Breast epithelium (tissue), 3 donors: ENCODE measurements at regions not wholly inside any gene's neighbourhood (a gene's known extent, or its start where the extent isn't known, plus 50 kb on each side); places are given as distances from the start of the nearest gene placed in this dataset.

Experiments used
- CTCF ChIP-seq, 3 donors: fragments of 450-650 bp; IDR thresholded peaks; one replicate each; pipeline ENCODE4 v1.5.1; 2016 to 2017; ENCODE audit warnings: antibody characterized with exemption in 3 of 3, mild to moderate bottlenecking in 3 of 3, moderate library complexity in 3 of 3
- POLR2A ChIP-seq: fragments of 450-650 bp; IDR thresholded peaks from one replicate; pipeline ENCODE4 v1.6.1; 2016; ENCODE audit warnings: antibody characterized with exemption, mild to moderate bottlenecking, moderate library complexity
- POLR2AphosphoS5 ChIP-seq, 3 donors: sonication (generic); formaldehyde crosslinking; IDR thresholded peaks; one replicate each; pipeline ENCODE4 v1.6.1; 2017; ENCODE audit warnings: antibody characterized with exemption in 3 of 3

DNA sequence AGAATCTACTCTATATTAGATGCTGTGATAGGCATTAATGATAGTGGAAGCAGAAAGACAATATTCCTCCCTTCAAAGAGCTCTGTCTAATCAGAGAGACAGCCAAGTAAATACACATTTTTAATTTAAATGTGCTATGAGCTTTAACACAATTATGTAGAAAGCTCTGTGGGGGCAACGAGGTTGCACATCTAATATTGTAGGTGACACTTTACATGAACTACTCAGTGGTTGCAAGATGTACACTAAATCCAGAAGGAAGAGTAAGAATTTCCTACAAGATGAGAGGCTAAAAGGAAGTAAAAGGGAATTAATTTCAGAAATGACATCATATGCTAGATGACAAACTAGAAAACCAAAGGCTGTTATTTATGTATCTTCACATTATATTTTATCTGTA lies 120.9 kb downstream of the SPCS3 start:
- TF ChIP-seq POLR2A (no peak), CTCF (IDR thresholded peaks at IDR 0.05) (no peak), POLR2AphosphoS5 (IDR thresholded peaks at IDR 0.05) (no peak)
